Kidney epithelial cell (primary cell): ENCODE measurements at regions not wholly inside any gene's neighbourhood (a gene's known extent, or its start where the extent isn't known, plus 50 kb on each side); places are given as distances from the start of the nearest gene placed in this dataset.

Experiments
- DNase-seq: peaks from one replicate; pipeline ENCODE4 v3.0.0-alpha.2; 2010; ENCODE audit warnings: low read depth
- H3K27me3 ChIP-seq: 2 replicates; pipeline ENCODE4 v1.6.0; 2011; ENCODE audit warnings: low read length; ENCODE audit not compliant: control insufficient read depth, insufficient read depth
- H3K36me3 ChIP-seq: 2 replicates; pipeline ENCODE4 v1.5.1; 2011; ENCODE audit warnings: low read length; ENCODE audit not compliant: control insufficient read depth, insufficient read depth
- H3K4me3 ChIP-seq: 2 replicates; pipeline ENCODE4 v1.5.1; 2011; ENCODE audit warnings: low read depth, mild to moderate bottlenecking, control low read depth, low read length
- CTCF ChIP-seq: IDR thresholded peaks from 2 replicates; pipeline ENCODE4 v1.5.1; 2011; ENCODE audit warnings: mild to moderate bottlenecking, moderate library complexity, low read length, control low read depth, inconsistent platforms; ENCODE audit not compliant: insufficient read depth, poor library complexity, severe bottlenecking

- no peak overlapping the region for H3K4me3 ChIP-seq
- no peaks in the 10 kb centered on the region for H3K27me3 ChIP-seq
- no peak for TF ChIP-seq CTCF
- no peaks in the 10 kb centered on the region for H3K36me3 ChIP-seq
- no peak for DNase-seq
Measured at GRCh38 chr6:169867751-169868191, 116.3 kb downstream of the ERMARD start.

- no peak overlapping the region for H3K4me3 ChIP-seq
- no peaks in the 10 kb centered on the region for H3K27me3 ChIP-seq
- no peak for DNase-seq
Measured at GRCh38 chr6:169866668-169867521, 115.5 kb downstream of the ERMARD start.

GRCh38 chr6:169866140-169866534 is 114.7 kb downstream of the ERMARD start:
- Histone ChIP-seq H3K36me3 (no peaks in the 10 kb centered on the region), H3K4me3 (no peak overlapping the region), H3K27me3 (no peaks in the 10 kb centered on the region)
- no peak for DNase-seq
- TF ChIP-seq CTCF, result no peak

More at GRCh38 chr6:169866668-169867521, 115.5 kb downstream of the ERMARD start:
- TF ChIP-seq CTCF, result no peak
- no peaks in the 10 kb centered on the region for H3K36me3 ChIP-seq

GRCh38 chr6:169865346-169866139 is 114.1 kb downstream of the ERMARD start:
- Histone ChIP-seq H3K4me3 (no peak overlapping the region), H3K27me3 (no peaks in the 10 kb centered on the region), H3K36me3 (no peaks in the 10 kb centered on the region)
- no peak for TF ChIP-seq CTCF
- DNase-seq, result no peak

GRCh38 chr6:169864148-169865020 is 113.0 kb downstream of the ERMARD start:
- DNase-seq, result no peak
- Histone ChIP-seq H3K36me3 (no peaks in the 10 kb centered on the region), H3K27me3 (no peaks in the 10 kb centered on the region), H3K4me3 (no peak overlapping the region)
- TF ChIP-seq CTCF, result no peak
